Trophoblast cell (in vitro differentiated cells and primary cell): ENCODE measurements at regions not wholly inside any gene's neighbourhood (a gene's known extent, or its start where the extent isn't known, plus 50 kb on each side); places are given as distances from the start of the nearest gene placed in this dataset.
"Not testable (repeated sequence)": the region's sequence is repeated elsewhere in the genome, so short reads cannot be mapped to it uniquely, and the experiment has no call there.

Experiments used
- DNase-seq, 2 donors: peaks; one replicate each; pipeline ENCODE4 v3.0.0-alpha.2; 2016
- H2AFZ ChIP-seq: 2 replicates; pipeline ENCODE4 v1.6.1; 2013; ENCODE audit warnings: low read length, moderate library complexity, mild to moderate bottlenecking; ENCODE audit not compliant: insufficient read depth, poor library complexity
- H2AK5ac ChIP-seq: 2 replicates; pipeline ENCODE4 v1.6.1; 2013; ENCODE audit warnings: mild to moderate bottlenecking, low read length
- H2BK120ac ChIP-seq: 2 replicates; pipeline ENCODE4 v1.6.1; 2013; ENCODE audit warnings: low read length, mild to moderate bottlenecking, moderate library complexity; ENCODE audit not compliant: insufficient read depth, poor library complexity
- H2BK12ac ChIP-seq: 2 replicates; pipeline ENCODE4 v1.6.1; 2013; ENCODE audit warnings: mild to moderate bottlenecking, low read length, moderate library complexity
- H2BK5ac ChIP-seq: 2 replicates; pipeline ENCODE4 v1.6.1; 2013; ENCODE audit warnings: low read length, low read depth, moderate library complexity, mild to moderate bottlenecking; ENCODE audit not compliant: poor library complexity
- H3K14ac ChIP-seq: 2 replicates; pipeline ENCODE4 v1.6.1; 2013; ENCODE audit warnings: mild to moderate bottlenecking, low read length
- H3K18ac ChIP-seq: 2 replicates; pipeline ENCODE4 v1.6.1; 2013; ENCODE audit warnings: mild to moderate bottlenecking, low read length
- H3K23ac ChIP-seq: 2 replicates; pipeline ENCODE4 v1.6.1; 2013; ENCODE audit warnings: low read length
- H3K27ac ChIP-seq: 2 replicates; pipeline ENCODE4 v1.5.1; 2013; ENCODE audit warnings: low read depth, mild to moderate bottlenecking, inconsistent platforms, low read length, moderate library complexity
- H3K27me3 ChIP-seq: 2 replicates; pipeline ENCODE4 v1.6.1; 2013; ENCODE audit warnings: inconsistent platforms, mild to moderate bottlenecking, low read length, moderate library complexity; ENCODE audit not compliant: insufficient read depth
- H3K36me3 ChIP-seq, 2 experiments: 1 replicate in 1 of 2; 2 replicates in 1 of 2; pipeline ENCODE4 v1.6.1; 2013; ENCODE audit warnings: low read length in 2 of 2, mild to moderate bottlenecking in 2 of 2, moderate library complexity in 1 of 2; ENCODE audit not compliant: insufficient read depth in 2 of 2, control insufficient read depth in 1 of 2
- H3K4ac ChIP-seq: 2 replicates; pipeline ENCODE4 v1.6.1; 2013; ENCODE audit warnings: low read depth, mild to moderate bottlenecking, low read length, moderate library complexity
- H3K4me1 ChIP-seq, 2 experiments: 1 replicate in 1 of 2; 2 replicates in 1 of 2; pipeline ENCODE4 v1.6.1; 2013; ENCODE audit warnings: low read length in 2 of 2, mild to moderate bottlenecking in 2 of 2, moderate library complexity in 1 of 2; ENCODE audit not compliant: insufficient read depth in 2 of 2, control insufficient read depth in 1 of 2
- H3K4me2 ChIP-seq: 2 replicates; pipeline ENCODE4 v1.6.1; 2013; ENCODE audit warnings: inconsistent platforms, mild to moderate bottlenecking, low read length, moderate library complexity
- H3K4me3 ChIP-seq: 2 replicates; pipeline ENCODE4 v1.5.1; 2013; ENCODE audit warnings: mild to moderate bottlenecking, low read depth, low read length, inconsistent platforms
- H3K79me1 ChIP-seq: one replicate; pipeline ENCODE4 v1.6.1; 2013; ENCODE audit warnings: low read length
- H3K79me2 ChIP-seq: 2 replicates; pipeline ENCODE4 v1.6.1; 2013; ENCODE audit warnings: low read length, mild to moderate bottlenecking; ENCODE audit not compliant: control insufficient read depth, insufficient read depth, poor library complexity
- H3K9ac ChIP-seq: 2 replicates; pipeline ENCODE4 v1.6.1; 2013; ENCODE audit warnings: mild to moderate bottlenecking, low read length
- H3K9me3 ChIP-seq: 2 replicates; pipeline ENCODE4 v1.6.1; 2013; ENCODE audit warnings: low read depth, mild to moderate bottlenecking, control low read depth, inconsistent platforms, low read length; ENCODE audit not compliant: insufficient read depth
- H4K12ac ChIP-seq: 2 replicates; pipeline ENCODE4 v1.6.1; 2013; ENCODE audit warnings: low read depth, mild to moderate bottlenecking, low read length, moderate library complexity
- H4K8ac ChIP-seq: 2 replicates; pipeline ENCODE4 v1.6.1; 2013; ENCODE audit warnings: low read depth, mild to moderate bottlenecking, low read length, moderate library complexity
- H4K91ac ChIP-seq: one replicate; pipeline ENCODE4 v1.6.1; 2013; ENCODE audit warnings: low read depth, mild to moderate bottlenecking, low read length, moderate library complexity
- WGBS: extraction: QIAGEN DNeasy Blood & Tissue Kit; methylation state at CpG from one replicate; pipeline ENCODE4 v1.1.7; 2013; ENCODE audit warnings: missing lambda C conversion rate; ENCODE audit not compliant: insufficient read length, insufficient coverage; ENCODE audit errors: extremely low coverage; 5-methylcytosine and 5-hydroxymethylcytosine counted together

DNA sequence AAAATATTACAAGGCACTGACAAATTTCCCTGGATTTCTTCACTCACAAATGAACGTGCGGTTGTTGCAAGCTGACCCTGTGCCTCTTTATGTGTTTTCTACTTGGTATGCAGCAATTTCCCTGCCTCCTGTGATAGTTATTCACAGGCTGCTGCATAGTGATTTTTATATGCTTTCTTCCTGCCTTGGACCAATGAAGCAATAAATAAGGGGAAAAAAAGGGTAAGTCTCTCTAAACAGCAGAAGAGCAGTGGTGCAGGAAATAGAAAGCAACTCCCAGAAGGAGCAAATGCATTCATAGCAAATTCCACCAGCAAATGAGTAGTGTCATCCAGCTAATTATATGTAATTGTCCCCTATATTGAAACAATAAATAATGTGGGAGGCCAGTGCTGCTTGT lies 737.9 kb downstream of the GALC start:
- Histone ChIP-seq H3K18ac (no peak overlapping the region), H3K4me1 (no peaks in the 10 kb centered on the region), H2BK5ac (no peak overlapping the region), H3K27me3 (no peaks in the 10 kb centered on the region), H3K79me1 (no peaks in the 10 kb centered on the region), H3K4me2 (no peak overlapping the region), H3K14ac (no peak overlapping the region), H4K8ac (no peak overlapping the region), H3K23ac (no peak overlapping the region), H4K91ac (no peak overlapping the region), H3K27ac (no peak overlapping the region), H2BK12ac (no peak overlapping the region), H2AK5ac (no peak overlapping the region), H4K12ac (no peak overlapping the region), H3K36me3 (no peaks in the 10 kb centered on the region), H3K4me3 (no peak overlapping the region), H3K4ac (no peak overlapping the region), H2BK120ac (no peak overlapping the region), H3K9ac (no peak overlapping the region), H2AFZ (no peak overlapping the region), H3K9me3 (peaks cover 1% of the 10 kb centered on the region), H3K79me2 (no peaks in the 10 kb centered on the region)
- DNase-seq, result no peak
- no CpG with 5 or more reads among the region's 2 CpGs for WGBS

GRCh38 chr14:87254331-87254874 lies 738.6 kb downstream of the GALC start:
- Histone ChIP-seq H3K27me3 (no peaks in the 10 kb centered on the region), H2BK120ac (no peak overlapping the region), H3K36me3 (no peaks in the 10 kb centered on the region), H2BK5ac (no peak overlapping the region), H3K79me2 (no peaks in the 10 kb centered on the region), H3K23ac (no peak overlapping the region), H2AK5ac (no peak overlapping the region), H4K91ac (no peak overlapping the region), H2BK12ac (no peak overlapping the region), H3K9me3 (peaks cover 1% of the 10 kb centered on the region), H3K9ac (no peak overlapping the region), H3K14ac (no peak overlapping the region), H4K8ac (no peak overlapping the region), H3K4me2 (no peak overlapping the region), H3K4me3 (no peak overlapping the region), H4K12ac (no peak overlapping the region), H3K18ac (no peak overlapping the region), H2AFZ (no peak overlapping the region), H3K79me1 (no peaks in the 10 kb centered on the region), H3K4ac (no peak overlapping the region), H3K27ac (no peak overlapping the region), H3K4me1 (no peaks in the 10 kb centered on the region)
- DNase-seq, result no peak
- no CpG with 5 or more reads among the region's 4 CpGs for WGBS

DNA sequence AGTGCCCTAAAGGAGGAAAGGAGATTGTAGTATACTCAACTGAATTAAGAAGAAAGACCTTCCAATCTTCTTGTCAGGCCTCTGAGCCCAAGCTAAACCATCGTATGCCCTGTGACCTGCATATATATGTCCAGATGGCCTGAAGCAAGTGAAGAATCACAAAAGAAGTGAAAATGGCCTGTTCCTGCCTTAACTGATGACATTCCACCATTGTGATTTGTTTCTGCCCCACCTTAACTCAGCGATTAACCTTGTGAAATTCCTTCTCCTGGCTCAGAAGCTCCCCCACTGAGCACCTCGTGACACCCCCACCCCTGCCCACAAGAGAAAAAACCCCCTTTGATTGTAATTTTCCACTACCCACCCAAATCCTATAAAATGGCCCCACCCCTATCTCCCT lies 739.2 kb downstream of the GALC start:
- not testable (repeated sequence) for H3K23ac ChIP-seq, H3K4ac ChIP-seq, DNase-seq, H3K4me1 ChIP-seq, H3K79me2 ChIP-seq, H3K9ac ChIP-seq, H3K4me2 ChIP-seq, H3K27me3 ChIP-seq, H3K14ac ChIP-seq, H3K9me3 ChIP-seq, H3K4me3 ChIP-seq, H4K91ac ChIP-seq, H4K12ac ChIP-seq, H2AK5ac ChIP-seq, H3K36me3 ChIP-seq, H4K8ac ChIP-seq, H2BK120ac ChIP-seq, H3K27ac ChIP-seq, H3K18ac ChIP-seq, H2AFZ ChIP-seq, H3K79me1 ChIP-seq, H2BK12ac ChIP-seq, H2BK5ac ChIP-seq
- no CpG with 5 or more reads among the region's 3 CpGs for WGBS

DNA sequence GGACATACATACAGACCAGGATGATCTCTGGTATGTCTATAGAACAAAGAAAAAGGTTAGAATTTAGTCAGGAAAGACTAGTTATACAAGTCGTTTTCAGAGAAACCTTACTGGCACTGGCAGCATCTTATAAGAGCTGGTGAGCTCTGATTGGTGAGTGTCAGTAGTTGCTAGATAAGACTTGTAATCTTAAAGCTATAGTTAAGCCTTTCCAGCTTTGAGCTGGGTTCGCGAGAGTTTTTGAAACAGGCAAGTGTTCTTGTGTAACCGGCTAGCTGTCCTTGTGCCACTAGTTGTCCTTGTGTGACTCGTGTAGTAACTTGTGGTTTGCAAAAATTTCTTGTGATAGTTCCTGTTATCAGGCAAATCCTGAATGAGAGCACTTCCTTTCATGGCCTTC lies 740.9 kb downstream of the GALC start:
- H2AFZ ChIP-seq, result no peak overlapping the region
- no peaks in the 10 kb centered on the region for H3K79me1 ChIP-seq
- no peak overlapping the region for H3K18ac ChIP-seq
- no peak overlapping the region for H3K4ac ChIP-seq
- H3K79me2 ChIP-seq, result no peaks in the 10 kb centered on the region
- H3K27ac ChIP-seq, result no peak overlapping the region
- H4K12ac ChIP-seq, result no peak overlapping the region
- no peak overlapping the region for H4K8ac ChIP-seq
- H4K91ac ChIP-seq, result no peak overlapping the region
- H2BK120ac ChIP-seq, result no peak overlapping the region
- no peak overlapping the region for H2BK12ac ChIP-seq
- no peaks in the 10 kb centered on the region for H3K4me1 ChIP-seq
- H2AK5ac ChIP-seq, result no peak overlapping the region
- no peak overlapping the region for H3K4me3 ChIP-seq
- no peak overlapping the region for H3K14ac ChIP-seq
- DNase-seq, result peak in 1 of 2 donors; percentile 61
- whole genome bisulfite sequencing, result no CpG with 5 or more reads among the region's 5 CpGs
- H3K36me3 ChIP-seq, result no peaks in the 10 kb centered on the region
- no peak overlapping the region for H3K23ac ChIP-seq
- no peaks in the 10 kb centered on the region for H3K9me3 ChIP-seq
- H2BK5ac ChIP-seq, result no peak overlapping the region
- no peak overlapping the region for H3K4me2 ChIP-seq
- H3K27me3 ChIP-seq, result no peaks in the 10 kb centered on the region
- no peak overlapping the region for H3K9ac ChIP-seq
